GM12875 (cell line): ENCODE measurements at regions not wholly inside any gene's neighbourhood (a gene's known extent, or its start where the extent isn't known, plus 50 kb on each side); places are given as distances from the start of the nearest gene placed in this dataset.

Source experiments
- H3K4me3 ChIP-seq: one replicate; pipeline ENCODE4 v1.5.1; 2011; ENCODE audit warnings: low read depth, low read length, control low read depth
- TF ChIP-seq, protein P1 (sequence below): IDR thresholded peaks from 2 replicates; pipeline ENCODE4 v1.5.1; 2011; ENCODE audit warnings: low read depth, mild to moderate bottlenecking, control low read depth, inconsistent platforms, low read length, moderate library complexity, borderline replicate concordance; ENCODE audit not compliant: insufficient read depth

DNA sequence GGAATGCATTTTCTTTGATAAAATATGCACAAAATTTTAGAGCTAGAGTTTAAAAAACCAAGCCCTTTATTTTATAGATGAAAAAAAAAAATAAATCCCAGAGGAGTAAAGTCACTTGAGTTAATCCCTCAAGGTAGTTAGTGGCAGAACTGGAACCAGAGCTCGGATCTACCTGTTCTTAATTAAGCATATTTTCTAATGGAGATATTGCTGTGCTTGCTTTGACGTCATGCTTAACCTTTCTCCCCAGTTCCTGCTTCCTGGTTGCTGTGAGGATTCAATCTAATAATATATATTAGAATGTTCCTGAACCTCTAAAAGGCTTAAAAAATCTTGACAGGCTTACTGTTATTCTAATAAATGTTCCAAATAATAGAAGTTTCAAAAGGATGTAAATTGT, 300.6 kb upstream of the KLF12 start:
- no peak overlapping the region for H3K4me3 ChIP-seq
- TF ChIP-seq, protein P1, sequence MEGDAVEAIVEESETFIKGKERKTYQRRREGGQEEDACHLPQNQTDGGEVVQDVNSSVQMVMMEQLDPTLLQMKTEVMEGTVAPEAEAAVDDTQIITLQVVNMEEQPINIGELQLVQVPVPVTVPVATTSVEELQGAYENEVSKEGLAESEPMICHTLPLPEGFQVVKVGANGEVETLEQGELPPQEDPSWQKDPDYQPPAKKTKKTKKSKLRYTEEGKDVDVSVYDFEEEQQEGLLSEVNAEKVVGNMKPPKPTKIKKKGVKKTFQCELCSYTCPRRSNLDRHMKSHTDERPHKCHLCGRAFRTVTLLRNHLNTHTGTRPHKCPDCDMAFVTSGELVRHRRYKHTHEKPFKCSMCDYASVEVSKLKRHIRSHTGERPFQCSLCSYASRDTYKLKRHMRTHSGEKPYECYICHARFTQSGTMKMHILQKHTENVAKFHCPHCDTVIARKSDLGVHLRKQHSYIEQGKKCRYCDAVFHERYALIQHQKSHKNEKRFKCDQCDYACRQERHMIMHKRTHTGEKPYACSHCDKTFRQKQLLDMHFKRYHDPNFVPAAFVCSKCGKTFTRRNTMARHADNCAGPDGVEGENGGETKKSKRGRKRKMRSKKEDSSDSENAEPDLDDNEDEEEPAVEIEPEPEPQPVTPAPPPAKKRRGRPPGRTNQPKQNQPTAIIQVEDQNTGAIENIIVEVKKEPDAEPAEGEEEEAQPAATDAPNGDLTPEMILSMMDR, result no peak

DNA sequence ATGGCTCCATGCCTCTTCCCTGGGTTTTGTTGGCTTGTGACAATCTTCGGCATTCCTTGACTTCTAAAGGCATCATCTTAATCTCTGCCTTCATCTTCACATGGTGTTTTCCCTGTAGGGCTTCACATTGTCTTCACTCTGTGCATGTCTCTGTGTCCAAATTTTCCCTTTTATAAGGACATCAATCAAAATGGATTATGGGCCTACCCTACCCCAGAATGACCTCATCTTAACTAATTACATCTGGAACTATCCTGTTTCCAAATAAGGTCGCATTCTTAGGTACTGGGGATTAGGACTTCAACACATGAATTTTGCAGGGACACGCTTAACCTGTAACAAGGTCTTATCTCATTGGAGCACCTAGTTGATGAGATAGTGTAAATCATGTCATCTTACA, 290.3 kb upstream of the KLF12 start:
- TF ChIP-seq, protein P1, result no peak
- H3K4me3 ChIP-seq, result no peak overlapping the region

DNA sequence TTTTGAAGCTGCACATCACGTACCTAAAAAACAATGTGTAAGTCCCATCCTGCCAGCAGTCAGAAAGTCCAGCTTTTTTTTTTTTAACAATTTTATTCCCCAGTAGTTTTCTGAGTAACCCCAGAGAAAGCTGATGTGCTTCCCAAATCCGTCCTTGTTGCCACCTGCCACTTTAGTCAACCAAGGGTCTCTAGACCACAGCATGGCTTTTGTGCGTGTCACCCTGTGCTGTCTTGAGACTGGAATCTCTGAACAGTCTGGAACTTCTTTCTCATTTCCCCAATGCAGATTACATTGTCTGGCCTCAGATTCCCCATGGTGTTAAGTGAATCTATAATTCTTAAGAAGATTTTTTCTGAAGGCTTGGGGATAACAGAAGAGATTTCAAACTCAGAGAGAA, 289.2 kb upstream of the KLF12 start:
- TF ChIP-seq, protein P1, result no peak
- no peak overlapping the region for H3K4me3 ChIP-seq

DNA sequence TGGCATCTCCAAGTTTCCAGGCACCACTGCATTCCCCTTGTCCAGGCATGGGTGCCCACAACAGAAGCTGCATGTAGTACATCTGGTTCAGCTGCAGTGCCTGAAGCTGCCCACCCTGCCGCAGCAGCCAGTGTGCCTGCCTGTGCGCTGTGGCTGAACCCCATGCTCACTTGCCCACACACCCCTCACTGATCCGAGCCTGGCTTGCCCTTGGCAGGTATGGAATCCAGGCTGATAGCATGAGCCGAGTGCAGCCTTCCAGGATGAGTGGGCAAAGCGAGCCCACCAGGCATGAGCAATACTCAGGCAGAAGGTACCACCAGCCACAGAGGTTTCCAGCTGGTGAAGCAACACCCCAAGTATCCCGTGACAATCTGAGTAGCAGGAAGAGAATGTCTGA, 280.3 kb upstream of the KLF12 start:
- TF ChIP-seq, protein P1, result no peak
- no peak overlapping the region for H3K4me3 ChIP-seq

DNA sequence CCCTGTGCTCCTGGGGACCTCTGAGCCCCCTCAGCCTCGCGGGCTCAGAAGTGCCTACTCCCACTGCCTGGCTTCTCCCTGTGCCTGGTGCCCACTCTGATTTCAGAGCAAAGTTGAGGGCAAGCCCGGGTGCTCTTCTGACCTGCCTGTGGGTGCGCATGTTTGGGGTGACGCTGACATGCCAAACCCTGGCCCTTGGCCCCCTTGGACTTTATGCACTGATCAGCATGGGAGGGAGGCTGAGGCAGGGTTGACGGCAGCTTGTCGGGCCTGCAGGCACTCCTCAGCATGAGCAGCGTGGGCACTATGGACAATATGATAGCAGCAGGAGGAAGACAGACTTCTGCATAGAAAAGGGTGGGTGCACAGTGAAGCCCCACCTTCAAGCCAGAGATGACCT, 279.3 kb upstream of the KLF12 start:
- no peak overlapping the region for H3K4me3 ChIP-seq
- TF ChIP-seq, protein P1, result no peak

DNA sequence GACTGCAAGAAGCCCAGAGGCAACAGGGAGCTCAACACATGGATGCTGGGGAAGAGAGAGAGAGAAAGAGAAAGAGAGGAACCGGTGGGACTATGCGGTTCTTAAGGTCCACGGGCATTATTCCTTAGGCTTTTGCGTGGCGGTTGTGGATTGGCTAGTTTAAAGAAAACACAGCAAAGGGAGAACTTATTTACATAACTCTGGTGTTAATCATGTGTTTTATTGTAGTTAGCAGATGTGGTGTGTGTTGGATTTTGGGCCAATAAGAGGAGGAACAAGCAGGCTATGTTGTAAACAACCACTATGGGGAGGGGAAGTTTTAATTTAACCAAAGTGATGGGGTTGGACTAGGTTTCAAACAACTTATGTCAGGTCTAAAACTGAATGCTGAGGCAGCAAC, 275.3 kb upstream of the KLF12 start:
- H3K4me3 ChIP-seq, result no peak overlapping the region
- TF ChIP-seq, protein P1, result no peak

DNA sequence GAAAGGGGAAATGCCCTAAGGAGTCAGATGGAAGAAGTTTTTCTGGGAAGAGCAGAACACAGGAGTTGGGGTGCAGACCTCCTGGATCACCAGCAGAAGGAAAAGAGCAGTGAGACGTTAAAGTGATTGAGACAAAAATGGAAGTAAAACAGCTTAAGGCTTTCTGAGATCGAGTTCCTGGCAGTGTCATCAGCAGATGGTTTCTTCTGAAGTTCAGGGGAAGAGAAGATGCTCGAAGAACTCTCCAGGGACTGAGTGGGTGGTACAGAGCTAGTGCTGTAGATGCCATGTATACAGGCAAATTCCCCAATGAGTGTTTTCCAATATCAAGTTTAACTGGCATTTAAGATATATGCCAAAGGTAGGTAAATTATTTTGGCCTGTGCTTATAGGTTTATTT, 272.2 kb upstream of the KLF12 start:
- no peak overlapping the region for H3K4me3 ChIP-seq
- TF ChIP-seq, protein P1, result no peak
